ENCODE measurements at regions not wholly inside any gene's neighbourhood (a gene's known extent, or its start where the extent isn't known, plus 50 kb on each side); places are given as distances from the start of the nearest gene placed in this dataset.

DNA sequence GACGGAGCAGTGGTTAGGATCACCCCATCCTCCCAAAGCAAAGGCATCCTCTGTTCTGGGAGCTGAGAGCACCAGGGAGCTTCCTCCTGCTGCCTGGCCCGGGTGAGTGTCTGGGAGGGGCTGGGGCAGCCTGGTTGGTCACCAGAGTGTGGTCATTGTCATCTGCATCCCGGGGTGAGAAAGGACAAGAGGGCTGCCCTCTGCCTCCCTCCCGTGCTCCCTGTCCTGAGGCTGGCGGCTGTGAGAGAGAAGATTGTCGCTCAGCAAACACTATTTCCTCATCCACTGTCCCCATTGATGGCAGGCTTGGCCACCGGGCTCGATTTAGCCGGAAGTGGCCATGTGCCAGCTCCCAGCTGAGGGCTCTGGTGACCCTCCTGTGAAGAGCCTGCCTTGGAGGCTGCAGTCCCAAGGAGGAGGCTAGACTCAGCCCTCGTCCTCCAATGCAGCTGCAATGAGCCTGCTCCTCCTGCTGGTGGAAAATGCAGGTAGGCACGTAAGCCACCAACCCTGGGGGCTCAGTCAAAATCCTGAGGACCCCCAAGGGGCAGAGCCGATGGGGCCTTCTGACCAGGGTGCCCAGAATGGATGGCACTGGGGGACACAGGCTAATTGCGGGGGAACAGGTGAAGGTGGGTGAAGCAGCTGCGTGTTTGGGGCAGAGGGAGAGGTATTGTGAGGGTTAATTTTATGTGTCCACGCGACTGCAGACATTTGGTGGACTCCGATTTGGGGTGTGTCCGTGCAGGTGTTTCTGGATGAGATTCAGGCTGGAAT is 155.7 kb downstream of the KIF26A start:
- Histone ChIP-seq H3K36me3 (ENCODE audit: insufficient read depth, low read length) (no peaks in the 10 kb centered on the region), H2AFZ (ENCODE audit: low read length, unreplicated experiment) (no peak overlapping the region), H3K4me1 (ENCODE audit: control insufficient read depth, insufficient read depth, low read length, unreplicated experiment) (no peaks in the 10 kb centered on the region), H3K79me2 (ENCODE audit: control insufficient read depth, insufficient read depth, low read length, unreplicated experiment) (no peaks in the 10 kb centered on the region), H3K4me3 (ENCODE audit: low read depth, low read length) (no peak overlapping the region), H3K27me3 (ENCODE audit: insufficient read depth, low read length) (peaks cover 13% of the 10 kb centered on the region; the same call in 1 of the 2 replicates), H3K27ac (ENCODE audit: low read depth, low read length) (no peak overlapping the region)

DNA sequence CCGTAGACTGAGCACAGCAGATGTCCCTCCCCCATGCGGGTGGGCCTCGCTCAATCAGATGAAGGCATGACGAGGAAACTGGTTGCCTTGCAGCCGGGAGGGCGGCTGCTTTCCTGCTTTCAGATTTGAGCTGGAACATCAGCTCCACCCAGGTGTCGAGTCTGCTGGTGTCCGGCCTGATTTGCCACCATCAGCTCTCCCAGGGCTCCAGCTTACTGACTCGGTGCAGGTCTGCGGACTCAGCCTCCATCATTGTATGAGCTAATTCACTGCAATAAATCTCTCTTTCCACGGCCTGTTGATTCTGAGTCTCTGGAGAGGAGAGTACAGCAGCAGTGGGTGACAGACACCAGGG is 156.2 kb downstream of the KIF26A start:
- H3K27ac ChIP-seq (ENCODE audit: low read depth, low read length): no peak overlapping the region
- no peak overlapping the region for H3K4me3 ChIP-seq (ENCODE audit: low read depth, low read length)
- H3K4me1 ChIP-seq (ENCODE audit: control insufficient read depth, insufficient read depth, low read length, unreplicated experiment): no peaks in the 10 kb centered on the region
- H3K36me3 ChIP-seq (ENCODE audit: insufficient read depth, low read length): no peaks in the 10 kb centered on the region
- H2AFZ ChIP-seq (ENCODE audit: low read length, unreplicated experiment): no peak overlapping the region
- H3K27me3 ChIP-seq (ENCODE audit: insufficient read depth, low read length): peaks cover 13% of the 10 kb centered on the region; the same call in 1 of the 2 replicates
- H3K79me2 ChIP-seq (ENCODE audit: control insufficient read depth, insufficient read depth, low read length, unreplicated experiment): no peaks in the 10 kb centered on the region

DNA sequence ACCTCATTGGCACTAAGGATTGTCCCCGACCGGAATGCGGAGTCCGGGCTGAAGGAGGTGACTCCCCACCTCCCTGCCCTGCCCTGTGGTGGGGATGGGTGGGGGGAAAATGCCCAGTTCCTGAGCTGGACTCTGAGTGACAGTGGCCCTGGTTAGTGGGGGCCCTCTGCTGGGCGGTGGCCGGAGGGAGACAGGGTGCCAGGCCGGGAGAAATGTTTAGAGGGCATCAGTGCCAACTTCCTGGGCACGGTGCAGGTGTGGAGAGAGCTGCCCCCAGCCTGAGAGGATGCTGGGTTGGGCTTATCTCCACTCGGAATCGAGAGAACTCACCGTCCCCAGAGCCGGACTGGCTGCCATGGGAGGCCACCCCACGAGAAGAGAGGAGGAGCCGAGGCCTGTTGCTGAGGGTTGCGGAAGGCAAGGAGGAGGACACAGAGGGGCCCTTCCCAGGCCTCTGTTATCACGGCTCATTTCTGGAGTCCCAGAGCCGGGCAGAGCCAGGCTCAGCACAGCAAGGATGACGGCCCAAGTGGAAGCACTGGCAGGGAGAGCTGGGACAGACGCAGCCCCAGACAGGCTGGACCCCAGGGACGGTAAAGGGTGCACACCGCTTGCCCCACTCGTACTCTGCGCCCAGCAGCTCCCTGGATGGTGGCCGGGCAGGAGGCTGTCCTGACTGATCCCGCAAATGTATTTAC is 156.7 kb downstream of the KIF26A start:
- H2AFZ ChIP-seq (ENCODE audit: low read length, unreplicated experiment): no peak overlapping the region
- H3K27me3 ChIP-seq (ENCODE audit: insufficient read depth, low read length): peaks cover 13% of the 10 kb centered on the region; the same call in 1 of the 2 replicates
- no peaks in the 10 kb centered on the region for H3K79me2 ChIP-seq (ENCODE audit: control insufficient read depth, insufficient read depth, low read length, unreplicated experiment)
- H3K4me1 ChIP-seq (ENCODE audit: control insufficient read depth, insufficient read depth, low read length, unreplicated experiment): no peaks in the 10 kb centered on the region
- H3K4me3 ChIP-seq (ENCODE audit: low read depth, low read length): no peak overlapping the region
- H3K36me3 ChIP-seq (ENCODE audit: insufficient read depth, low read length): no peaks in the 10 kb centered on the region
- no peak overlapping the region for H3K27ac ChIP-seq (ENCODE audit: low read depth, low read length)

DNA sequence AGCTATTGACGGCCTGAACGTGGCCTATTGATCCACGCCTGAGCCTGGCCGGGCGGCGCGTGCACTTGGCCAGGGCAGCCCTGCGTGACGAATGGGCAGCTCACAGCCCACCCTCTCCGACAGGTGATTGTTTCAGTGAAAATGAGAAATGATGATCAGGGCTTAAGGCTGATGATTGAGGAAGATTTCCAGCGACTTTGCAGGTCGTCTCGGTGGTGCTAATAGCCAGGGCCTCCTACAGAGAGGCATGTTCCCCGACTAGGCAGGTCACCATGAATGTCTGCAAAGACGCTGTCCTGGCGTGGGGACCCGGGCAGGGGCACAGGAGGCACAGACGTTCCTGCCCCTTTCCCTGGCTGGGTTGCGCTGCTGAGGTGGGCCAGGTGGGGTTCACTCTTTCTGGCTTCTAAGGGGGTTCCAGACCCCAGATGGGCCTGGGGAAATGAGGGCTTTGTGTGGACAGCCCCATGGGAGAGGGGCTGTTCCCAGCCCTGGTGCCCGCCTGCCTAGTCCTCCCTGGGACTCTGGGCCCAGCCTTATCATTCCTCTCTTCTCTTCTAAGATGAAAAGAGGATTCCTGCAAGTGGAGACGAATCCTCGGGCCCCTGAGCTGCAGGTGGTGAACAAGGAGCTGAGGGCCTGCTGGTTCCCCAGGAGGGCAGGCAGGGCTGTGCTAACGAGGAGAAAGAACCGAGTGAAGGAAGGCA is 157.4 kb downstream of the KIF26A start:
- Histone ChIP-seq H3K36me3 (ENCODE audit: insufficient read depth, low read length) (no peaks in the 10 kb centered on the region), H3K4me1 (ENCODE audit: control insufficient read depth, insufficient read depth, low read length, unreplicated experiment) (no peaks in the 10 kb centered on the region), H3K27ac (ENCODE audit: low read depth, low read length) (no peak overlapping the region), H3K4me3 (ENCODE audit: low read depth, low read length) (no peak overlapping the region), H3K79me2 (ENCODE audit: control insufficient read depth, insufficient read depth, low read length, unreplicated experiment) (no peaks in the 10 kb centered on the region), H3K27me3 (ENCODE audit: insufficient read depth, low read length) (peaks cover 13% of the 10 kb centered on the region; the same call in 1 of the 2 replicates), H2AFZ (ENCODE audit: low read length, unreplicated experiment) (no peak overlapping the region)

DNA sequence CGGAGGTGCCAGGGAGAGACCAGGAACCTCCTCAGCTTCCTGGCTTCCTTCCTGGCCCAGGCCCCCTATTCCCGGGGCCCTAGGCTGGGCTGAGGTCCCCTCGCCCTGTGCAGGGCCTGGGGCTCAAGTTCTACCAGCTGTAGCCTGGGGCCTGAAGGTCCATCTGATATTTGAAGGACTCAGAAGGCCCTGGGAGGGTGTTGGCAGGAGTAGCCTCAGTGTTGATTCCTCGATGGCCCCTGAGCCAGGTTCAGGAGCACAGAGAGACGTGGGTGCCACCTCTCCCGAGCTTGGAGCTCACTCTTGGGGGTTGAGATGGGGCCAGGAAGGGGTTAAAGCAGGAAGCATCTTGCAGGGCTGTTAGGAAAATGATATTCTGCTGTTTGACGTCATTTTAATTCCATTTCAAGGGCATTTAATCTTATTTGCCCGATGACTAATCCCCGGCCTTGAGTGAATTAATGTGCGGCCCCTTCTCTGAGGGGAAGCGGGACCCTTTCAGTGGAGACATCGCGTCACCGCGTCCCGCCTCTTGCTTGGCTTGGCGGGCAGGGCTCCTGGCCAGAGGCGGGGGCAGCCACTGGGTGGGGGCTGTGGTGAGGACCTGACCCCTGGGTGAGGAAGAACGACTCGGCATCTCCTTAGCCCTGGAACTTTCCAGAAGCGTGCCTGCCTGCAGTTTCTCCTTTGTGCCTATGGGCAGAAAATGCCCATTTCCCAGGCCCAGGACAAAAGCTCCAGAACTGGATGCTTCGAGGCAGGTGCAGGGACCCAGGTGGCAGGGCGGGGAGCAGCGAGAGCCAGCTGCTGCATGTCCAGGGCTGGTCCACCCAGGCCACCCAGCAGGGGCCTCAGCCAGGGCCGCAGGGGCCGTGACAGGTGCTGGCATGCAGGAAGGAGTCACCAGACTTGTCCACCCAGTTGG is 158.3 kb downstream of the KIF26A start:
- no peak overlapping the region for H2AFZ ChIP-seq (ENCODE audit: low read length, unreplicated experiment)
- no peaks in the 10 kb centered on the region for H3K4me1 ChIP-seq (ENCODE audit: control insufficient read depth, insufficient read depth, low read length, unreplicated experiment)
- H3K27me3 ChIP-seq (ENCODE audit: insufficient read depth, low read length): peaks cover 13% of the 10 kb centered on the region; the same call in 1 of the 2 replicates
- no peaks in the 10 kb centered on the region for H3K36me3 ChIP-seq (ENCODE audit: insufficient read depth, low read length)
- no peaks in the 10 kb centered on the region for H3K79me2 ChIP-seq (ENCODE audit: control insufficient read depth, insufficient read depth, low read length, unreplicated experiment)
- no peak overlapping the region for H3K27ac ChIP-seq (ENCODE audit: low read depth, low read length)
- H3K4me3 ChIP-seq (ENCODE audit: low read depth, low read length): no peak overlapping the region

DNA sequence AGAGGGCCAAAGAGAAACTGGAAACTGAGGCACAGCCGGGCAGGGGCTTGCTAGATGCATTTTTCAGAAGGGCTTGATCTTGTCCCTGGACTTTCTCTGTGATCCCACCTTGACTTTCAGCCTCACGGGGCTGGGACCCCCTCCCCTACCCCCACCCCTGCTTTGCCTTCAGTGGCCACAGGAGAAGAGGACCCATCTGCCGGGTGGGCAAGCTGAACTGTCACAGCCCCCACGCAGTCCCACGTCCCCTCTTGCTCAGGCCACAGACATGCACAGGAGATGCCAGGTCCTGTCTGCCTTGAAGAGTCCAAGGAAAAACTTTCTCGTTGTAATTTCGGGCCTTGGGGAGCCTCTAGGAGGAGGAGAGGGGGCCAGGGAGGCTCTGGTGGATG is 158.9 kb downstream of the KIF26A start:
- no peaks in the 10 kb centered on the region for H3K4me1 ChIP-seq (ENCODE audit: control insufficient read depth, insufficient read depth, low read length, unreplicated experiment)
- no peaks in the 10 kb centered on the region for H3K36me3 ChIP-seq (ENCODE audit: insufficient read depth, low read length)
- H3K27ac ChIP-seq (ENCODE audit: low read depth, low read length): no peak overlapping the region
- H3K27me3 ChIP-seq (ENCODE audit: insufficient read depth, low read length): peaks cover 13% of the 10 kb centered on the region; the same call in 1 of the 2 replicates
- no peak overlapping the region for H3K4me3 ChIP-seq (ENCODE audit: low read depth, low read length)
- no peaks in the 10 kb centered on the region for H3K79me2 ChIP-seq (ENCODE audit: control insufficient read depth, insufficient read depth, low read length, unreplicated experiment)
- H2AFZ ChIP-seq (ENCODE audit: low read length, unreplicated experiment): no peak overlapping the region

DNA sequence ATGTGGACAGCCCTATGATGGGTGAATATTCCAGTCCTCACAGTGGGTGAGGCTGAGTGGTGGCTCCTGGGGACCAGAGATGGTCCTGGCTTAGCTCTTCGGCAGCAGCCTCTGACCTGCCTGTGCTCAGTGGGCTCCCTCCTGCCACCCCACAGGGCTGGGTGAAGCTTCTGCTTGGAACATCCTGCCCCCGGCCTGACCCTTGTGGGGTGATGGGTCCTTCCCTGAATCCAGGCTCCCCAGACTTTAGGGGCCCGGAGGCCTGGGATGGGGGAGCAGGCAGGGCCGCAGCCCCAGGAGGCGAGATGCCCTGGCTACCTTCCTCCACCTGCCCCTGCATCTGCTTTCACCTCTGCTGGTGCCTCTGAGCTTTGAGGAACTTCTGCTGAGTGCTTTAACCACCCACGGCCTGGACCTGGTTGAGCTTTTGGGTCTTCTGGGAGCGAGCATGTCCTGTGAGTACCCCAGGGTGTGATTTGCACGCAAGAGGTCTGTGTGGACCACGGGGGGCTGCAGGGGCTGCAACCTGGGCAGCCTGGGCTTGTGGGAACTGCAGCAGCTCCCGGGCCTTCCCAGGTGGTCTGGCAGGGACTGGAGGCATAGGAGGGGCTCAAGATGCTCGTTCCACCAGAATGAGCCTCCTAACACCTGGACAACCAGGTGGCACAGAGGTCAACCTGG is 159.5 kb downstream of the KIF26A start:
- H3K27ac ChIP-seq (ENCODE audit: low read depth, low read length): no peak overlapping the region
- H3K4me3 ChIP-seq (ENCODE audit: low read depth, low read length): no peak overlapping the region
- peaks cover 17% of the 10 kb centered on the region; the same call in 1 of the 2 replicates for H3K27me3 ChIP-seq (ENCODE audit: insufficient read depth, low read length)
- no peaks in the 10 kb centered on the region for H3K79me2 ChIP-seq (ENCODE audit: control insufficient read depth, insufficient read depth, low read length, unreplicated experiment)
- no peaks in the 10 kb centered on the region for H3K36me3 ChIP-seq (ENCODE audit: insufficient read depth, low read length)
- H3K4me1 ChIP-seq (ENCODE audit: control insufficient read depth, insufficient read depth, low read length, unreplicated experiment): no peaks in the 10 kb centered on the region
- no peak overlapping the region for H2AFZ ChIP-seq (ENCODE audit: low read length, unreplicated experiment)

DNA sequence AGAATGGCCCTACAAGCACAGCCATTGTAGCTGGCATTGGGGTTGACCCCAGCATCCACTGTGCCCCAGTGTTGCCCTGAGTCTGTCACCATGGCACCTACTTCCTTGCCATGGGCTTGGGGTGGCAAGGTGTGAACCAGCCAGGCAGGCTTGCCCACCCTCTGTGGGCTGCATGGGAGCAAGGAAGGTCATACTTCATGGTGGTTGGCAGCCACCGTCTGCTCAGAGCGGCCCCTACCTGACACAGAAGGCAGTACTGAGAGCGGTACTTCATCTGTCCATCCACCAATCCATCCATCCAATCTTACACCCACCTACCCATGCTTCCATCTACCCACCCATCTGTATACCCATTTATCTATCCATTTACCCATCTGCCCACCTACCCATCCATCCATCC is 160.1 kb downstream of the KIF26A start:
- Histone ChIP-seq H3K4me3 (ENCODE audit: low read depth, low read length) (no peak overlapping the region), H3K4me1 (ENCODE audit: control insufficient read depth, insufficient read depth, low read length, unreplicated experiment) (no peaks in the 10 kb centered on the region), H3K27me3 (ENCODE audit: insufficient read depth, low read length) (peaks cover 21% of the 10 kb centered on the region; the same call in 1 of the 2 replicates), H2AFZ (ENCODE audit: low read length, unreplicated experiment) (no peak overlapping the region), H3K27ac (ENCODE audit: low read depth, low read length) (no peak overlapping the region), H3K36me3 (ENCODE audit: insufficient read depth, low read length) (no peaks in the 10 kb centered on the region), H3K79me2 (ENCODE audit: control insufficient read depth, insufficient read depth, low read length, unreplicated experiment) (no peaks in the 10 kb centered on the region)

DNA sequence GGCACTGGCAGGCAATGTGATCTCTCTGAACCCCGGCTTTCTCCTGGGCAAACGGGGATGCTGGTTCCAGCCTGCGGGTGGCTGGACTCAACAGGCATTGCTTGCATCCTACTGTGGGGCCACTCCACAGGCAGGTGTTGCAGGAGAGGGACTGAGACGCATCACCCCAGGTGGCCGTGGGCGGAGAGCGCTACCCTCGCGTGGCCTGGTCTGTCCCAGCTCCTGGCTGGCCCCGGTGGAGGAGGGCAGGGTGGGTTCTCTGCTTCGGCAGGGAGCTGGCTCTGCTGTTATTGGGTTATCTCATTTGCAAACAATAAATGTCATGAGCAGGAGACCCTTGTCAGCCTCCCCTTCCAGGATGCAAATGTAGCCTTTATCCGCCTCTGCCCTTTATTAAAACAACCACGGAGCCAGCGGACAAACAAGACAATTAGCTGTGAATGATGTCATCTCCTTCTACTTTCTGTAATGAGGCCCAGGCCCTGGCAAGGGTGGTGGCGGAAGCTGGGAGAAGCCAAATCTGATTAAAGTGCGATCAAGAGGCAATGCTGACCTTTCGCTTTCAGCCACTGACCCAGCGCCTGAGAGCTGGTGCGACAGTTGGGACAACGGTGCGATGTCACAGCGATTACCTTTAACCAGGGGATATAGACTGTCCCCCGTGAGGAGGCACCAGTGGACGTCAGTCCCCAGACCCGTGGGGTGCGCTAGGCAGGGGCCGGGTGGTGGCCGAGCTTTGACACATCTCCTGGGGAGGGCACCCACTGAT is 161.8 kb downstream of the KIF26A start:
- peaks cover 36% of the 10 kb centered on the region for H3K27me3 ChIP-seq (ENCODE audit: insufficient read depth, low read length)
- no peak overlapping the region for H3K4me3 ChIP-seq (ENCODE audit: low read depth, low read length)
- no peaks in the 10 kb centered on the region for H3K79me2 ChIP-seq (ENCODE audit: control insufficient read depth, insufficient read depth, low read length, unreplicated experiment)
- no peaks in the 10 kb centered on the region for H3K36me3 ChIP-seq (ENCODE audit: insufficient read depth, low read length)
- H2AFZ ChIP-seq (ENCODE audit: low read length, unreplicated experiment): no peak overlapping the region
- no peaks in the 10 kb centered on the region for H3K4me1 ChIP-seq (ENCODE audit: control insufficient read depth, insufficient read depth, low read length, unreplicated experiment)
- H3K27ac ChIP-seq (ENCODE audit: low read depth, low read length): no peak overlapping the region

All from ACC112 (cell line).